ENCODE measurements at regions not wholly inside any gene's neighbourhood (a gene's known extent, or its start where the extent isn't known, plus 50 kb on each side); places are given as distances from the start of the nearest gene placed in this dataset.

GRCh38 chr20:39294137-39294725 is 332.1 kb downstream of the DHX35 start:
- no peaks in the 10 kb centered on the region for H3K9me3 Mint-ChIP-seq
- no peak overlapping the region for H3K27ac Mint-ChIP-seq
- no peaks in the 10 kb centered on the region for H3K4me1 Mint-ChIP-seq (ENCODE audit: low read depth)
- ChIA-PET CTCF (no interaction called here), POLR2A (no interaction called here)
- intact Hi-C loops (cut with micrococcal nuclease) = no loop called here
- TF ChIP-seq CTCF (IDR thresholded peaks at IDR 0.05) = no peak
- DNase-seq = no peak
- H3K36me3 Mint-ChIP-seq (ENCODE audit: low read depth) = no peaks in the 10 kb centered on the region
- no peak overlapping the region for H3K4me3 Mint-ChIP-seq
- no peak for ATAC-seq
- H3K27me3 Mint-ChIP-seq = peaks cover 8% of the 10 kb centered on the region

GRCh38 chr20:39292193-39292736 is 330.1 kb downstream of the DHX35 start:
- H3K27me3 Mint-ChIP-seq = peaks cover 11% of the 10 kb centered on the region
- no peak for DNase-seq
- H3K36me3 Mint-ChIP-seq (ENCODE audit: low read depth) = no peaks in the 10 kb centered on the region
- TF ChIP-seq CTCF (IDR thresholded peaks at IDR 0.05) = no peak
- H3K9me3 Mint-ChIP-seq = peaks cover 3% of the 10 kb centered on the region
- no peak overlapping the region for H3K4me3 Mint-ChIP-seq
- no peak for ATAC-seq
- intact Hi-C loops (cut with micrococcal nuclease) = no loop called here
- CTCF ChIA-PET = no interaction called here
- POLR2A ChIA-PET = no interaction called here
- H3K27ac Mint-ChIP-seq = no peak overlapping the region
- no peaks in the 10 kb centered on the region for H3K4me1 Mint-ChIP-seq (ENCODE audit: low read depth)

GRCh38 chr20:39291301-39291700 is 329.2 kb downstream of the DHX35 start:
- H3K4me3 Mint-ChIP-seq = no peak overlapping the region
- TF ChIP-seq CTCF (IDR thresholded peaks at IDR 0.05) = no peak
- H3K9me3 Mint-ChIP-seq = peaks cover 3% of the 10 kb centered on the region
- no peaks in the 10 kb centered on the region for H3K4me1 Mint-ChIP-seq (ENCODE audit: low read depth)
- H3K27ac Mint-ChIP-seq = no peak overlapping the region
- peaks cover 12% of the 10 kb centered on the region for H3K27me3 Mint-ChIP-seq
- intact Hi-C loops (cut with micrococcal nuclease) = no loop called here
- ATAC-seq (no peak), DNase-seq (no peak)
- POLR2A ChIA-PET = no interaction called here
- no peaks in the 10 kb centered on the region for H3K36me3 Mint-ChIP-seq (ENCODE audit: low read depth)
- CTCF ChIA-PET = no interaction called here

- ATAC-seq = no peak
- peaks cover 12% of the 10 kb centered on the region for H3K27me3 Mint-ChIP-seq
- ChIA-PET CTCF (no interaction called here), POLR2A (no interaction called here)
- H3K4me3 Mint-ChIP-seq = no peak overlapping the region
- no peak for DNase-seq
- H3K4me1 Mint-ChIP-seq (ENCODE audit: low read depth) = no peaks in the 10 kb centered on the region
- H3K27ac Mint-ChIP-seq = no peak overlapping the region
- no peaks in the 10 kb centered on the region for H3K36me3 Mint-ChIP-seq (ENCODE audit: low read depth)
- intact Hi-C loops (cut with micrococcal nuclease) = no loop called here
- peaks cover 3% of the 10 kb centered on the region for H3K9me3 Mint-ChIP-seq
- TF ChIP-seq CTCF (IDR thresholded peaks at IDR 0.05) = no peak
Measured at GRCh38 chr20:39290575-39290974, 328.4 kb downstream of the DHX35 start.

GRCh38 chr20:39289831-39290230 is 327.7 kb downstream of the DHX35 start:
- Mint-ChIP-seq H3K9me3 (peaks cover 3% of the 10 kb centered on the region), H3K36me3 (ENCODE audit: low read depth) (no peaks in the 10 kb centered on the region), H3K27me3 (peaks cover 10% of the 10 kb centered on the region), H3K4me1 (ENCODE audit: low read depth) (no peaks in the 10 kb centered on the region), H3K4me3 (no peak overlapping the region), H3K27ac (no peak overlapping the region)
- no peak for TF ChIP-seq CTCF (IDR thresholded peaks at IDR 0.05)
- ChIA-PET POLR2A (interaction anchor here (0.7 kb wide), 1 partner anchor 19 kb away, joined by 3 read pairs; no protein-coding TSS in a partner anchor), CTCF (interaction anchor here (1.4 kb wide), 1 partner anchor 278 kb away, joined by 3 read pairs; no protein-coding TSS in a partner anchor)
- intact Hi-C loops (cut with micrococcal nuclease) = no loop called here
- DNase-seq (no peak), ATAC-seq (no peak)

All from activated CD8-positive, alpha-beta T cell treated with anti-CD3 and anti-CD28 coated beads for 36 hours (primary cell).